ENCODE measurements at regions not wholly inside any gene's neighbourhood (a gene's known extent, or its start where the extent isn't known, plus 50 kb on each side); places are given as distances from the start of the nearest gene placed in this dataset.
"Not testable (repeated sequence)": the region's sequence is repeated elsewhere in the genome, so short reads cannot be mapped to it uniquely, and the experiment has no call there.

GRCh38 chrX:53883196-53883595 is 161.1 kb downstream of the PHF8 start:
- no peak for DNase-seq

GRCh38 chrX:53882331-53882730 is 161.9 kb downstream of the PHF8 start:
- no peak for DNase-seq

- DNase-seq = not testable (repeated sequence)
These were observed 163.5 kb downstream of the PHF8 start for GRCh38 chrX:53880786-53881185.

GRCh38 chrX:53859890-53860289 is 173.4 kb upstream of the HUWE1 start:
- no peak for DNase-seq

- DNase-seq = peak; percentile 0
These were observed 145.4 kb upstream of the HUWE1 start for GRCh38 chrX:53831662-53832635.

GRCh38 chrX:53824686-53825085 is 138.2 kb upstream of the HUWE1 start:
- DNase-seq = no peak

GRCh38 chrX:53818115-53818514 is 131.6 kb upstream of the HUWE1 start:
- DNase-seq = not testable (repeated sequence)

- no peak for DNase-seq
These were observed 131.0 kb upstream of the HUWE1 start for GRCh38 chrX:53817548-53817947.

- DNase-seq = no peak
These were observed 127.3 kb upstream of the HUWE1 start for GRCh38 chrX:53813670-53814440.

- no peak for DNase-seq
These were observed 111.8 kb upstream of the HUWE1 start for GRCh38 chrX:53798281-53798680.

- no peak for DNase-seq
These were observed 109.1 kb upstream of the HUWE1 start for GRCh38 chrX:53795576-53795975.

- DNase-seq = no peak
These were observed 107.7 kb upstream of the HUWE1 start for GRCh38 chrX:53794181-53794580.

- no peak for DNase-seq
These were observed 82.3 kb upstream of the HUWE1 start for GRCh38 chrX:53768865-53769264.

- no peak for DNase-seq
These were observed 81.9 kb upstream of the HUWE1 start for GRCh38 chrX:53768451-53768850.

- no peak for DNase-seq
These were observed 81.0 kb upstream of the HUWE1 start for GRCh38 chrX:53767544-53767943.

- not testable (repeated sequence) for DNase-seq
These were observed 70.7 kb upstream of the HUWE1 start for GRCh38 chrX:53757181-53757580.

GRCh38 chrX:53746718-53747117 is 60.2 kb upstream of the HUWE1 start:
- no peak for DNase-seq

GRCh38 chrX:53743244-53743643 is 56.7 kb upstream of the HUWE1 start:
- no peak for DNase-seq

GRCh38 chrX:53738370-53738906 is 51.9 kb upstream of the HUWE1 start:
- DNase-seq = no peak

Measured in midbrain (tissue), 1 donor.